WTC11 (cell line): ENCODE measurements at regions not wholly inside any gene's neighbourhood (a gene's known extent, or its start where the extent isn't known, plus 50 kb on each side); places are given as distances from the start of the nearest gene placed in this dataset.

Experiments used
- ATAC-seq: fragments of 200-7000 bp; cut with Tn5 transposase; 2 replicates; pipeline ENCODE4 v1.10.0; 2021; ENCODE audit warnings: mild to moderate bottlenecking, moderate library complexity
- CTCF ChIA-PET: fragments of 300-600 bp; sonication (Branson Sonifier 250); formaldehyde crosslinking; loops from one replicate; lab custom pipeline; 2021; ENCODE audit warnings: antibody characterized with exemption; lab: Charles Lee
- POLR2A ChIA-PET: fragments of 350-600 bp; sonication (Branson Sonifier 250); formaldehyde crosslinking; loops from one replicate; lab custom pipeline; 2021; ENCODE audit warnings: antibody characterized with exemption; lab: Charles Lee
- DNase-seq: peaks from one replicate; pipeline ENCODE4 v3.0.0; 2021; ENCODE audit warnings: low spot score
- H3K27ac Mint-ChIP-seq: 2 replicates; pipeline ENCODE4 v1.8.0; 2021; ENCODE audit warnings: mixed read lengths
- H3K27me3 Mint-ChIP-seq: 2 replicates; pipeline ENCODE4 v1.8.0; 2021; ENCODE audit warnings: low read depth, mild to moderate bottlenecking, moderate library complexity, mixed read lengths
- H3K36me3 Mint-ChIP-seq: 2 replicates; pipeline ENCODE4 v1.8.0; 2021; ENCODE audit warnings: mixed read lengths
- H3K4me1 Mint-ChIP-seq: 2 replicates; pipeline ENCODE4 v1.8.0; 2022; ENCODE audit warnings: mixed read lengths
- H3K4me3 Mint-ChIP-seq: 2 replicates; pipeline ENCODE4 v1.8.0; 2021; ENCODE audit warnings: mild to moderate bottlenecking, moderate library complexity, mixed read lengths
- H3K9me3 Mint-ChIP-seq: 2 replicates; pipeline ENCODE4 v1.8.0; 2021; ENCODE audit warnings: mixed read lengths
- AR ChIP-seq: fragments of 250-450 bp; sonication (Bioruptor Pico); IDR thresholded peaks from 2 replicates; pipeline ENCODE4 v1.9.0; 2021; ENCODE audit warnings: mild to moderate bottlenecking
- ATF1 ChIP-seq: sonication (generic); formaldehyde crosslinking; IDR thresholded peaks from 2 replicates; pipeline ENCODE4 v1.8.1; 2023; ENCODE audit warnings: mild to moderate bottlenecking, moderate library complexity, missing genetic modification reagents
- E2F1 ChIP-seq: sonication (generic); formaldehyde crosslinking; IDR thresholded peaks from 2 replicates; pipeline ENCODE4 v1.8.0; 2022; ENCODE audit warnings: mild to moderate bottlenecking, missing genetic modification reagents
- EMX1 ChIP-seq: fragments of 250-450 bp; sonication (Bioruptor Pico); IDR thresholded peaks from 2 replicates; pipeline ENCODE4 v1.8.0; 2021; ENCODE audit warnings: mild to moderate bottlenecking
- ERG ChIP-seq: fragments of 250-450 bp; sonication (Bioruptor Pico); IDR thresholded peaks from 2 replicates; pipeline ENCODE4 v1.8.0; 2021; ENCODE audit warnings: mild to moderate bottlenecking
- ETV6 ChIP-seq: sonication (generic); formaldehyde crosslinking; IDR thresholded peaks from 2 replicates; pipeline ENCODE4 v1.8.1; 2022; ENCODE audit warnings: mild to moderate bottlenecking, missing genetic modification reagents
- FOXJ3 ChIP-seq: sonication (generic); formaldehyde crosslinking; IDR thresholded peaks from 2 replicates; pipeline ENCODE4 v1.9.0; 2021; ENCODE audit warnings: missing genetic modification reagents, mild to moderate bottlenecking, borderline replicate concordance
- GRHL2 ChIP-seq: fragments of 250-450 bp; sonication (Bioruptor Pico); IDR thresholded peaks from 2 replicates; pipeline ENCODE4 v1.8.0; 2022; ENCODE audit warnings: mild to moderate bottlenecking, moderate library complexity; ENCODE audit not compliant: insufficient replicate concordance, severe bottlenecking
- GTF2I ChIP-seq: fragments of 250-450 bp; sonication (Bioruptor Pico); conservative IDR thresholded peaks from 2 replicates; pipeline ENCODE4 v1.4.0; 2021; ENCODE audit warnings: mild to moderate bottlenecking
- IRF2 ChIP-seq: sonication (generic); formaldehyde crosslinking; IDR thresholded peaks from 2 replicates; pipeline ENCODE4 v1.8.0; 2022; ENCODE audit warnings: low read depth, missing genetic modification reagents, borderline replicate concordance
- MAX ChIP-seq: sonication (generic); formaldehyde crosslinking; IDR thresholded peaks from 2 replicates; pipeline ENCODE4 v1.8.0; 2022; ENCODE audit warnings: mild to moderate bottlenecking, missing genetic modification reagents
- MYBL2 ChIP-seq: sonication (generic); formaldehyde crosslinking; IDR thresholded peaks from 2 replicates; pipeline ENCODE4 v1.8.1; 2023; ENCODE audit warnings: mild to moderate bottlenecking, moderate library complexity, missing genetic modification reagents
- PRRX2 ChIP-seq: fragments of 250-450 bp; sonication (Bioruptor Pico); IDR thresholded peaks from 2 replicates; pipeline ENCODE4 v1.8.0; 2021; ENCODE audit warnings: mild to moderate bottlenecking
- RELA ChIP-seq: sonication (generic); formaldehyde crosslinking; IDR thresholded peaks from 2 replicates; pipeline ENCODE4 v1.8.1; 2022; ENCODE audit warnings: missing genetic modification reagents, mild to moderate bottlenecking, borderline replicate concordance
- SP1 ChIP-seq: sonication (generic); formaldehyde crosslinking; conservative IDR thresholded peaks from 2 replicates; pipeline ENCODE4 v1.8.1; 2022; ENCODE audit warnings: missing genetic modification reagents
- ZNF138 ChIP-seq: sonication (generic); formaldehyde crosslinking; conservative IDR thresholded peaks from 2 replicates; pipeline ENCODE4 v1.8.1; 2022; ENCODE audit warnings: mild to moderate bottlenecking, moderate library complexity, missing genetic modification reagents
- ZNF281 ChIP-seq: sonication (generic); formaldehyde crosslinking; IDR thresholded peaks from 2 replicates; pipeline ENCODE4 v1.8.0; 2023; ENCODE audit warnings: mild to moderate bottlenecking, missing genetic modification reagents
- ZNF317 ChIP-seq: sonication (generic); formaldehyde crosslinking; IDR thresholded peaks from 2 replicates; pipeline ENCODE4 v1.8.1; 2023; ENCODE audit warnings: low read depth, mild to moderate bottlenecking, moderate library complexity, missing genetic modification reagents, borderline replicate concordance
- ZNF423 ChIP-seq: fragments of 250-450 bp; sonication (Bioruptor Pico); IDR thresholded peaks from 2 replicates; pipeline ENCODE4 v2.1.2; 2022; ENCODE audit warnings: mild to moderate bottlenecking, moderate library complexity

- H3K27me3 Mint-ChIP-seq = no peaks in the 10 kb centered on the region
- DNase-seq (no peak), ATAC-seq (no peak)
- ChIA-PET CTCF (interaction anchor here (0.8 to 1.2 kb wide), 2 partner anchors 51 to 395 kb away, joined by 3 to 4 read pairs; no protein-coding TSS in a partner anchor), POLR2A (no interaction called here)
- H3K4me1 Mint-ChIP-seq = peaks cover 34% of the 10 kb centered on the region
- no peaks in the 10 kb centered on the region for H3K36me3 Mint-ChIP-seq
- TF ChIP-seq EMX1 (CRISPR knock-in tag) (no peak), SP1 (CRISPR knock-in tag) (no peak), MAX (CRISPR knock-in tag) (no peak), RELA (CRISPR knock-in tag) (no peak), ZNF138 (no peak), GTF2I (CRISPR knock-in tag) (no peak), FOXJ3 (CRISPR knock-in tag) (no peak), MYBL2 (CRISPR knock-in tag) (no peak), AR (CRISPR knock-in tag) (no peak), ZNF317 (CRISPR knock-in tag) (no peak), ZNF281 (CRISPR knock-in tag) (no peak), ETV6 (CRISPR knock-in tag) (no peak), ATF1 (CRISPR knock-in tag) (no peak), PRRX2 (no peak), ERG (CRISPR knock-in tag) (no peak), ZNF423 (no peak), E2F1 (no peak), IRF2 (no peak), GRHL2 (no peak)
- no peaks in the 10 kb centered on the region; the same call in 1 of the 2 replicates for H3K9me3 Mint-ChIP-seq
- no peak overlapping the region for H3K27ac Mint-ChIP-seq
- no peak overlapping the region for H3K4me3 Mint-ChIP-seq
These were observed 51.4 kb upstream of the DAB2 start for GRCh38 chr5:39475881-39476842.
